ENCODE measurements at regions not wholly inside any gene's neighbourhood (a gene's known extent, or its start where the extent isn't known, plus 50 kb on each side); places are given as distances from the start of the nearest gene placed in this dataset.

GRCh38 chr12:86675197-86675596 is 419.0 kb upstream of the MGAT4C start:
- DNase-seq (ENCODE audit: low read depth) = no peak
- H3K4me3 ChIP-seq (ENCODE audit: low read depth, low read length) = no peak overlapping the region

GRCh38 chr12:86670986-86671385 is 414.8 kb upstream of the MGAT4C start:
- no peak for TF ChIP-seq CTCF (IDR thresholded peaks at IDR 0.05; ENCODE audit: control insufficient read depth, extremely low read depth, insufficient read depth)
- H3K4me3 ChIP-seq (ENCODE audit: low read depth, low read length) = no peak overlapping the region
- no peak for DNase-seq (ENCODE audit: low read depth)

More at GRCh38 chr12:86675197-86675596, 419.0 kb upstream of the MGAT4C start:
- no peak for TF ChIP-seq CTCF (IDR thresholded peaks at IDR 0.05; ENCODE audit: control insufficient read depth, extremely low read depth, insufficient read depth)

- no peak for DNase-seq (ENCODE audit: low read depth)
- H3K4me3 ChIP-seq (ENCODE audit: low read depth, low read length) = no peak overlapping the region
- TF ChIP-seq CTCF (IDR thresholded peaks at IDR 0.05; ENCODE audit: control insufficient read depth, extremely low read depth, insufficient read depth) = no peak
These were observed 412.8 kb upstream of the MGAT4C start for GRCh38 chr12:86669010-86669409.

- DNase-seq (ENCODE audit: low read depth) = no peak
- H3K4me3 ChIP-seq (ENCODE audit: low read depth, low read length) = no peak overlapping the region
- TF ChIP-seq CTCF (IDR thresholded peaks at IDR 0.05; ENCODE audit: control insufficient read depth, extremely low read depth, insufficient read depth) = no peak
These were observed 410.1 kb upstream of the MGAT4C start for GRCh38 chr12:86666316-86666715.

- TF ChIP-seq CTCF (IDR thresholded peaks at IDR 0.05; ENCODE audit: control insufficient read depth, extremely low read depth, insufficient read depth) = no peak
- DNase-seq (ENCODE audit: low read depth) = no peak
- no peak overlapping the region for H3K4me3 ChIP-seq (ENCODE audit: low read depth, low read length)
These were observed 407.5 kb upstream of the MGAT4C start for GRCh38 chr12:86663716-86664115.

- no peak for TF ChIP-seq CTCF (IDR thresholded peaks at IDR 0.05; ENCODE audit: control insufficient read depth, extremely low read depth, insufficient read depth)
- no peak for DNase-seq (ENCODE audit: low read depth)
- no peak overlapping the region for H3K4me3 ChIP-seq (ENCODE audit: low read depth, low read length)
These were observed 407.0 kb upstream of the MGAT4C start for GRCh38 chr12:86663173-86663572.

- no peak overlapping the region for H3K4me3 ChIP-seq (ENCODE audit: low read depth, low read length)
- TF ChIP-seq CTCF (IDR thresholded peaks at IDR 0.05; ENCODE audit: control insufficient read depth, extremely low read depth, insufficient read depth) = no peak
- DNase-seq (ENCODE audit: low read depth) = no peak
These were observed 406.3 kb upstream of the MGAT4C start for GRCh38 chr12:86662464-86662863.
